ENCODE measurements at regions not wholly inside any gene's neighbourhood (a gene's known extent, or its start where the extent isn't known, plus 50 kb on each side); places are given as distances from the start of the nearest gene placed in this dataset.

DNA sequence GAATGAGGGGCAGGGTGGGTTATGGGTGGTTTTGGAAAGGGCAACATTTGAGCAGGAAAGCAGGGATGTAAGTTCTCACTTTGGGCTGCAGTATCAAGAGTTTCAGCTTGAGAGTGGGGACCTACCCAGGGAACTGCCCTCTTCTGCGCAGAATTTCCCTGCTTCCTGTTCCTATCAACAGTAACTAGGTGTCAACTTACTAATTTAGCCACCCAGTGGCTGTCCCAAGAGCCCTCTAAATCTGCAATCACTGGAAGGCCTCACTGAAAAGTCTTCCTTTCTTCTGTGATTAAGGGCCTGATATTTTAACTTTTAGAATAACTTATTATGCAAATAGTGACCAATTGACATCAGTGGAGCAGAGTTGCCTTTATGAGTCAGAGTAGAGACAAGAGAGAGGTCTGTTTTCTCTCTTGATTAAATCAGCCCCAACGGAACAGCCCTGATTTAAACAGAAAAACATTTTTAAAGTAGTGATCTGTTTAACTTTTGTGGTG lies 118.2 kb upstream of the RIPOR2 start:
- TF ChIP-seq, protein P1, sequence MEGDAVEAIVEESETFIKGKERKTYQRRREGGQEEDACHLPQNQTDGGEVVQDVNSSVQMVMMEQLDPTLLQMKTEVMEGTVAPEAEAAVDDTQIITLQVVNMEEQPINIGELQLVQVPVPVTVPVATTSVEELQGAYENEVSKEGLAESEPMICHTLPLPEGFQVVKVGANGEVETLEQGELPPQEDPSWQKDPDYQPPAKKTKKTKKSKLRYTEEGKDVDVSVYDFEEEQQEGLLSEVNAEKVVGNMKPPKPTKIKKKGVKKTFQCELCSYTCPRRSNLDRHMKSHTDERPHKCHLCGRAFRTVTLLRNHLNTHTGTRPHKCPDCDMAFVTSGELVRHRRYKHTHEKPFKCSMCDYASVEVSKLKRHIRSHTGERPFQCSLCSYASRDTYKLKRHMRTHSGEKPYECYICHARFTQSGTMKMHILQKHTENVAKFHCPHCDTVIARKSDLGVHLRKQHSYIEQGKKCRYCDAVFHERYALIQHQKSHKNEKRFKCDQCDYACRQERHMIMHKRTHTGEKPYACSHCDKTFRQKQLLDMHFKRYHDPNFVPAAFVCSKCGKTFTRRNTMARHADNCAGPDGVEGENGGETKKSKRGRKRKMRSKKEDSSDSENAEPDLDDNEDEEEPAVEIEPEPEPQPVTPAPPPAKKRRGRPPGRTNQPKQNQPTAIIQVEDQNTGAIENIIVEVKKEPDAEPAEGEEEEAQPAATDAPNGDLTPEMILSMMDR (conservative IDR thresholded peaks at IDR 0.05; ENCODE audit: low read depth, low read length) = no peak
- no peak for DNase-seq (ENCODE audit: low read depth)
- no peak overlapping the region for H3K4me3 ChIP-seq (ENCODE audit: low read length)

DNA sequence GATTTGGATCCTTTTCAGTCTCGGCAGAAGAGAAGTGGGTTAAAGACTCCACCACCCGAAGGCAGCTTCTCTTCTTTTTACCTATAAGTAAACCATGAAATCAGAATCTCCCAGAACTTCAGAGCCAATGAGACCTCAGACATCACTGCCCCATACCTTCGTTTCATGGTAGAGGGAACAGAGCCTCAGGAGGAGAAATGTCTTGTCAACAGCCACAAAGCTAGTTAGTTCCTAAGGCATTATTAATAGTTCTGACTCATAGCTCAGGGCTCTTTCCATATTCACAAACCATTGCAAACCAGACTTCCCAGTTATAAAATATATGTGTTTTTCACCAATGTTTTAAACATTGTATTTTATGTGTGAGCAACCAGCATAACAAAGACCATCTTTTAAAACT lies 118.7 kb upstream of the RIPOR2 start:
- no peak overlapping the region for H3K4me3 ChIP-seq (ENCODE audit: low read length)
- no peak for DNase-seq (ENCODE audit: low read depth)
- TF ChIP-seq, protein P1 (conservative IDR thresholded peaks at IDR 0.05; ENCODE audit: low read depth, low read length) = no peak

DNA sequence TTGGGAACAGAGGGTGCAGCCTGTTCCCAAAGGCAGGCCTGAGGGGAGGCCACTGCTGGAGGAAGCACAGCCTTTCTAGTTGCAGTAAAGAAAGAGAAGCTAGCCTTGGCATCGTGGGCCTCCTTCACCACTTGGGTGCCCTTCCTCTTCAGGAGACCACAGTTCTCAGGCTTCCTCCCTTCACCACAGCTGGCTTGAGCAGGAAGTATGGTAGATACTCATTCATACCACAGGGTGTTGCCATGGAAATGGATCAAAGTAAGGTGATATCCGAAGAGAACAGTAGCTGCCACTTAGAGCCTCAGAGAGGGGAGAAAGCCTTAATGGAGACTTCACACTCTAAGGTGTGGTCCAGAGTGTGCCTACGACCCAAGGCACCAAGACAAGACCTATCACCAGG lies 120.4 kb upstream of the RIPOR2 start:
- H3K4me3 ChIP-seq (ENCODE audit: low read length) = no peak overlapping the region
- TF ChIP-seq, protein P1 (conservative IDR thresholded peaks at IDR 0.05; ENCODE audit: low read depth, low read length) = no peak
- no peak for DNase-seq (ENCODE audit: low read depth)

DNA sequence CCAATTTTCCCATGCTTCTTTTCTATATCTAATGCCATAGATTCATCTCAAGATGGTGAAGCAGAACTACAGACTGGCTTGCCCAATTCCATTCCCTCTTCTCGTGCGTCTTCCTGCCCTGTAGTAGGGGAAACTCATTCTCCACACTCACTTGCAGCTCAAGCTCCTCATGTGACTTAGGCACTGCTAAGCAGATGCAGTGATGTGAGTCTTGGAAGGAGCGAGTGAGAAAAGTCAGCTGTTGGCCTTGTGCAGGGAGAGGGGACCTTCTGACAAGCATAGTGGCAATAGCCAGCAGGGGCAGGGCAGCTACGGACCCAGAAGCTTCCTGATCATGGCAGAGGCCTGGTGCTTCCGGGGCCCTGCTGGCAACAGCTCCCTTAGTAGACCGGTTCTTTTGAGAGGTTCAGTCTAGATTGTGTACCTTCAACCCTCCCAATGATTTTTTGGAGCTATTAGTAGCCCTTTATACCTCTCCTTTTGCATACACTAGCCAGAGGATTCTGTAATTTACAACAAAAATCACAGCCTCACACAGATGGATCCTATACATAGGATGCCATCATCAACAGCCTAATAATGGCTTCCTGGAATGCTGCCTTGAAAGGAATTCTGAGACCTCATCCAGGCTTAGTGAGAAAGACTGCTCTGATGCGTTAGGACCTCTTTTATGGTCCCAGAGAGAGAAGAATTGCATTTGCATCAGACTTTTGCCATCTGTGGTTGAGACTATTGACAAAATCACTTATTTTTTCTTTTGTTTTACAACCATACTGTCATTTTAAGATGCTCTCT lies 121.5 kb upstream of the RIPOR2 start:
- TF ChIP-seq, protein P1 (conservative IDR thresholded peaks at IDR 0.05; ENCODE audit: low read depth, low read length) = no peak
- DNase-seq (ENCODE audit: low read depth) = no peak
- no peak overlapping the region for H3K4me3 ChIP-seq (ENCODE audit: low read length)

DNA sequence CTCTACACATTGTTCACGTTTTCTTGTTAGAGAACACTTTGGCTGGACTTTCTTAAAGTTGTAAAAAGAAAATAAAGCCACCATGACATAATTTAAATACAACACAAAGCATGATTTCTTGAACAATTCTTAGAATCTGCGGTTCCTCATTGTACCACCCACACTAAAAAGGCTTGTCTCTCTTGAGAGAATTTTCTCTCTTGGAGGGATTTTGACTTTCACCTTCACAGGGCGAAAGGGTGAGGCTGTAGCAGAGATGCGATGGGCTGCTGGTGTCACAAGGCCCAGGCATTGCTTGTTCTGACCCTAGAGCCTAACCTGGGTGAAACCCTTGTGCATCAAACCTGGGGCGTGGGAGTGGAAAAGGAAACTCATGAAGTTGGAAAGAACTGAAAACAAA lies 122.7 kb upstream of the RIPOR2 start:
- DNase-seq (ENCODE audit: low read depth) = no peak
- TF ChIP-seq, protein P1 (conservative IDR thresholded peaks at IDR 0.05; ENCODE audit: low read depth, low read length) = no peak
- no peak overlapping the region for H3K4me3 ChIP-seq (ENCODE audit: low read length)

DNA sequence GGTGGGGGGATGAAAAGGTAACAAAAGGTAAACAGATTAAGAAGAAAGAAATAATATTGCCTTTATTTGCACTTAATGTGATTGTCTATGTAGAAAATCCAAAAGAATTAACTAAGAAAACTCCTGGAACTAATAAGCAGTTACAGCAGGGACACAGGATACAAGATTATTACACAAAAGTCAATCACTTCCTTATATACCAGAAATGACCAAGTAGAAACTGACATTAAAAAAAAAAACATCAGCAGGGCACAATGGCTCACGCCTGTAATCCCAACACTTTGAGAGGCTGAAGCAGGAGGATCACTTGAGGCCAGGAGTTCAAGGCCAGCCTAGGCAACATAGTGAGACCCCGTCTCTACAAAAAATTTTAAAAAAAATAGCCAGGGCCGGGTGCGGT lies 123.2 kb upstream of the RIPOR2 start:
- no peak overlapping the region for H3K4me3 ChIP-seq (ENCODE audit: low read length)
- no peak for DNase-seq (ENCODE audit: low read depth)
- TF ChIP-seq, protein P1 (conservative IDR thresholded peaks at IDR 0.05; ENCODE audit: low read depth, low read length) = no peak

DNA sequence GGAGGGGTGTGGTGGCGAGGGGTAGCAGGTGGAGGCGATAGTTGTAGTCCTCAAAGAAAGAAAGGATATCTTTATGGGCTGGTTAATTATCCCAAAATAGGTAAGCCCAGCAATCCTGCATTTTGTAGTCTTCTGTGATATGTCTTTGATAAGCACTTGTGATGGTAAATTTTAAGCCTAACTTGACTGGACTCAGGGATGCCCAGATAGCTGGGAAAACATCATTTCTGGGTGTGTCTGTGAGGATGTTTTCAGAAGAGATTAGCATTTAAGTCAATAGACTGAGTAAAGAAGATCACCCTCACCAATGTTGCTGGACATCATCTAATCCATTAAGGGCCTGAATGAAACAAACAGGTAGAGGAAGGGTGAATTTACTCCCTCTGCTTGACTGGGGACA lies 124.8 kb upstream of the RIPOR2 start:
- TF ChIP-seq, protein P1 (conservative IDR thresholded peaks at IDR 0.05; ENCODE audit: low read depth, low read length) = no peak
- DNase-seq (ENCODE audit: low read depth) = no peak
- no peak overlapping the region for H3K4me3 ChIP-seq (ENCODE audit: low read length)

Data from retinal pigment epithelial cell (primary cell).